K562 (cell line): ENCODE measurements at regions not wholly inside any gene's neighbourhood (a gene's known extent, or its start where the extent isn't known, plus 50 kb on each side); places are given as distances from the start of the nearest gene placed in this dataset.

Experiments used
- ATAC-seq: fragments of 200-7000 bp; cut with Tn5 transposase; 3 replicates; pipeline ENCODE4 v1.9.1; 2020; ENCODE audit warnings: moderate library complexity
- BruUV-seq: library from RNA; stranded (reverse); fragments of 400-500 nt; replicated peaks from 2 replicates; lab custom pipeline; 2021; lab: Mats Ljungman, UMichigan
- CTCF ChIA-PET: fragments of 300-600 bp; formaldehyde crosslinking; extraction: SDS; loops from one replicate; lab custom pipeline; 2021; ENCODE audit warnings: low intra/inter-chr PET ratio; lab: Yijun Ruan, JAX
- POLR2A ChIA-PET: fragments of 300-600, 350-650 bp; sonication (Branson Sonifier 250); formaldehyde crosslinking; extraction: SDS; loops from one replicate; lab custom pipeline; 2021; ENCODE audit warnings: antibody characterized with exemption, inconsistent platforms; lab: Yijun Ruan, JAX
- DNase-seq, 4 experiments: peaks; one replicate each; pipeline versions ENCODE4 v3.0.0 to v3.0.0-alpha.2; 2011 to 2018; ENCODE audit warnings: low spot score in 3 of 4, mixed read lengths in 3 of 4; ENCODE audit errors: extremely low read depth in 1 of 4
- FAIRE-seq: peaks from 2 replicates; lab custom pipeline; 2011; peaks lifted over from hg19 to GRCh38; lab: Jason Lieb, UNC
- H2AFZ ChIP-seq: 2 replicates; pipeline ENCODE4 v1.6.0; 2011; ENCODE audit warnings: low read depth, low read length, control low read depth, inconsistent platforms
- H3K27ac ChIP-seq: fragments of 200-600 bp; 3 replicates; pipeline ENCODE4 v1.8.0; 2011; ENCODE audit warnings: low read depth, mild to moderate bottlenecking, control low read depth, inconsistent platforms, low read length, moderate library complexity, mixed read lengths; ENCODE audit errors: extremely low read depth
- H3K27me3 ChIP-seq, 2 experiments: fragments of 300-600 bp in 1 of 2; 2 replicates in 1 of 2; 3 replicates in 1 of 2; pipeline versions ENCODE4 v1.6.0 to v1.8.0; 2011; ENCODE audit warnings: inconsistent platforms in 2 of 2, low read length in 2 of 2, mild to moderate bottlenecking in 1 of 2, mixed read lengths in 1 of 2, moderate library complexity in 1 of 2; ENCODE audit not compliant: control insufficient read depth in 2 of 2, insufficient read depth in 2 of 2
- H3K36me3 ChIP-seq: fragments of 300-600 bp; 3 replicates; pipeline ENCODE4 v1.8.0; 2011; ENCODE audit warnings: mild to moderate bottlenecking, low read length, inconsistent platforms; ENCODE audit not compliant: control insufficient read depth, insufficient read depth
- H3K4me1 ChIP-seq, 2 experiments: fragments of 200-600 bp in 1 of 2; replicated peaks in 1 of 2; 2 replicates in 1 of 2; 3 replicates in 1 of 2; pipeline versions ENCODE4 v1.5.1 to v1.8.0; 2011; ENCODE audit warnings: inconsistent platforms in 2 of 2, low read length in 2 of 2, mild to moderate bottlenecking in 1 of 2, mixed read lengths in 1 of 2, moderate library complexity in 1 of 2; ENCODE audit not compliant: control insufficient read depth in 2 of 2, insufficient read depth in 2 of 2
- H3K4me2 ChIP-seq: 2 replicates; pipeline ENCODE4 v1.6.1; 2011; ENCODE audit warnings: low read length, control low read depth, inconsistent platforms, mixed read lengths; ENCODE audit not compliant: insufficient read depth
- H3K4me3 ChIP-seq: fragments of 200-600 bp; sonication (generic), shearing (Covaris generic); 2 replicates; pipeline ENCODE4 v1.5.1; 2016; ENCODE audit warnings: control low read depth, inconsistent platforms
- H3K79me2 ChIP-seq: fragments of 200-600 bp; 3 replicates; pipeline ENCODE4 v1.8.0; 2011; ENCODE audit warnings: low read length, inconsistent platforms; ENCODE audit not compliant: control insufficient read depth, insufficient read depth
- H3K9ac ChIP-seq, 2 experiments: 2 replicates each; pipeline versions ENCODE4 v1.6.0 to v1.6.1; 2011; ENCODE audit warnings: low read depth in 2 of 2, low read length in 2 of 2, control low read depth in 1 of 2, inconsistent platforms in 1 of 2, mild to moderate bottlenecking in 1 of 2, mixed read lengths in 1 of 2; ENCODE audit not compliant: insufficient read depth in 1 of 2
- H3K9me1 ChIP-seq: one replicate; pipeline ENCODE4 v1.6.0; 2011; ENCODE audit warnings: inconsistent platforms, mild to moderate bottlenecking, low read length, moderate library complexity; ENCODE audit not compliant: control insufficient read depth, insufficient read depth
- H3K9me3 ChIP-seq: replicated peaks from 2 replicates; pipeline ENCODE4 v1.5.1; 2011; ENCODE audit warnings: low read depth, low read length, inconsistent platforms; ENCODE audit not compliant: control insufficient read depth, insufficient read depth
- H4K20me1 ChIP-seq: replicated peaks from 2 replicates; pipeline ENCODE4 v1.6.1; 2011; ENCODE audit warnings: low read length, inconsistent platforms, mixed read lengths; ENCODE audit not compliant: control insufficient read depth, insufficient read depth
- CSDE1 ChIP-seq, 2 experiments: fragments of 450-650 bp; IDR thresholded peaks; 2 replicates each; pipeline ENCODE4 v1.6.1; 2016; ENCODE audit warnings: mild to moderate bottlenecking in 1 of 2
- HNRNPK ChIP-seq: fragments of 200-400 bp; formaldehyde crosslinking; IDR thresholded peaks from one replicate; pipeline ENCODE4 v1.6.1; 2018; ENCODE audit warnings: mild to moderate bottlenecking, low read depth, low read length; ENCODE audit not compliant: poor library complexity, severe bottlenecking
- PHB2 ChIP-seq: fragments of 450-650 bp; IDR thresholded peaks from 2 replicates; pipeline ENCODE4 v1.6.1; 2017; ENCODE audit warnings: low read depth
- SMARCA4 ChIP-seq: fragments of 450-650 bp; IDR thresholded peaks from 2 replicates; pipeline ENCODE4 v1.6.1; 2016
- STAG1 ChIP-seq: sonication (generic); formaldehyde crosslinking; IDR thresholded peaks from 2 replicates; pipeline ENCODE4 v1.5.0; 2020; ENCODE audit warnings: missing genetic modification reagents, borderline replicate concordance
- ZNF384 ChIP-seq: IDR thresholded peaks from 2 replicates; pipeline ENCODE4 v1.6.1; 2012; ENCODE audit warnings: low read depth, low read length, improper control_type of control experiment
- WGBS: fragments of 100-300 bp; shearing (Covaris generic); methylation state at CpG from one replicate; pipeline ENCODE4 v1.1.6; 2016; ENCODE audit warnings: low coverage, mixed read lengths; ENCODE audit not compliant: insufficient coverage; ENCODE audit errors: missing lambda C conversion rate; 5-methylcytosine and 5-hydroxymethylcytosine counted together
- in situ Hi-C: fragments of 300-500 bp; cut with MboI; formaldehyde crosslinking; loops from 4 replicates; pipeline ENCODE4 v1.15.0; 2018; ENCODE audit warnings: inconsistent platforms, mixed read lengths
- intact Hi-C: fragments of 100-400 bp; cut with micrococcal nuclease; formaldehyde crosslinking; loops from 2 replicates; pipeline ENCODE4 v1.14.2; 2022
- TF ChIP-seq, protein P1 (sequence below): fragments of 250-450 bp; sonication (Bioruptor Pico); IDR thresholded peaks from 2 replicates; pipeline ENCODE4 v1.8.0; 2022; ENCODE audit warnings: inconsistent platforms

DNA sequence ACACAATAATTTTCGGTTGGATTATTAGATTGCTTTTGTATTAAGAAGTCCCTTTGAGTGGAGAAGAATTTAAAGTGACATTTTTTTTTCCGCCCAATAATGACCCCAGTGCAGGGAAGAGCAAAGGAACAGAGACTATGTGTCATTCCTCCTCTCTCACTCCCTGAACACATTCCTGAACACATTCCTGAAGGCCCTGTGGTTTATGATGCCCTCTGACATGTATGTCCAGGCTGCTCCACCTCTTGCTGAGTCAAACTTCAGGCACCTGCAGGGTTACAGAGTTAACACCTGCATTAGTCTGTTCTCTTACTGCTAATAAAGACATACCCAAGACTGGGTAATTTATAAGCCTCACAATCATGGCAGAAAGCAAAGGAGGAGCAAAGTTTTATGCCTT, 704.0 kb upstream of the LRRN3 start:
- Histone ChIP-seq H3K9me1 (no peaks in the 10 kb centered on the region), H3K36me3 (no peaks in the 10 kb centered on the region), H3K79me2 (no peaks in the 10 kb centered on the region), H3K27ac (no peak overlapping the region), H3K9ac (no peak overlapping the region), H3K9me3 (no peaks in the 10 kb centered on the region), H3K4me2 (no peak overlapping the region)
- intact Hi-C loops (no loop called here), in situ Hi-C loops (no loop called here)
- POLR2A ChIA-PET = no interaction called here
- no TSS peak for BruUV-seq
- 0% methylated on average over 2 of the region's 2 CpGs for WGBS
- CTCF ChIA-PET = no interaction called here
- TF ChIP-seq CSDE1 (IDR thresholded peaks at IDR 0.05) (no peak), ZNF384 (no peak), HNRNPK (no peak), SMARCA4 (no peak), STAG1 (CRISPR knock-in tag) (no peak), PHB2 (no peak)
- TF ChIP-seq, protein P1, sequence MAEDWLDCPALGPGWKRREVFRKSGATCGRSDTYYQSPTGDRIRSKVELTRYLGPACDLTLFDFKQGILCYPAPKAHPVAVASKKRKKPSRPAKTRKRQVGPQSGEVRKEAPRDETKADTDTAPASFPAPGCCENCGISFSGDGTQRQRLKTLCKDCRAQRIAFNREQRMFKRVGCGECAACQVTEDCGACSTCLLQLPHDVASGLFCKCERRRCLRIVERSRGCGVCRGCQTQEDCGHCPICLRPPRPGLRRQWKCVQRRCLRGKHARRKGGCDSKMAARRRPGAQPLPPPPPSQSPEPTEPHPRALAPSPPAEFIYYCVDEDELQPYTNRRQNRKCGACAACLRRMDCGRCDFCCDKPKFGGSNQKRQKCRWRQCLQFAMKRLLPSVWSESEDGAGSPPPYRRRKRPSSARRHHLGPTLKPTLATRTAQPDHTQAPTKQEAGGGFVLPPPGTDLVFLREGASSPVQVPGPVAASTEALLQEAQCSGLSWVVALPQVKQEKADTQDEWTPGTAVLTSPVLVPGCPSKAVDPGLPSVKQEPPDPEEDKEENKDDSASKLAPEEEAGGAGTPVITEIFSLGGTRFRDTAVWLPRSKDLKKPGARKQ (CRISPR knock-in tag) = no peak
- TF ChIP-seq, all 486 proteins: peak for 0
- H3K27me3 ChIP-seq = no peaks in the 10 kb centered on the region
- FAIRE-seq = no peak
- H4K20me1 ChIP-seq = no peaks in the 10 kb centered on the region
- DNase-seq = no peak
- no peak overlapping the region for H2AFZ ChIP-seq
- H3K4me1 ChIP-seq = no peaks in the 10 kb centered on the region
- no peak for ATAC-seq
- no peak overlapping the region for H3K4me3 ChIP-seq
